Spinal cord (tissue), 9 donors: ENCODE measurements at regions not wholly inside any gene's neighbourhood (a gene's known extent, or its start where the extent isn't known, plus 50 kb on each side); places are given as distances from the start of the nearest gene placed in this dataset.

Experiments used
- DNase-seq, 6 donors: peaks; one replicate each; pipeline versions ENCODE4 v3.0.0 to v3.0.0-alpha.2; 2013 to 2015; ENCODE audit warnings: low spot score in 6 of 6, low read depth in 4 of 6
- H3K27ac ChIP-seq: one replicate; pipeline ENCODE4 v1.5.1; 2013; ENCODE audit warnings: low read depth, low read length, control low read depth
- H3K27me3 ChIP-seq: one replicate; pipeline ENCODE4 v1.6.1; 2013; ENCODE audit warnings: low read length; ENCODE audit not compliant: control insufficient read depth, insufficient read depth
- H3K36me3 ChIP-seq: one replicate; pipeline ENCODE4 v1.6.1; 2013; ENCODE audit warnings: low read length; ENCODE audit not compliant: control insufficient read depth, insufficient read depth
- H3K4me1 ChIP-seq: one replicate; pipeline ENCODE4 v1.6.1; 2013; ENCODE audit warnings: low read length; ENCODE audit not compliant: control insufficient read depth, insufficient read depth
- H3K4me3 ChIP-seq: one replicate; pipeline ENCODE4 v1.5.1; 2013; ENCODE audit warnings: low read depth, low read length, control low read depth
- H3K9me3 ChIP-seq: one replicate; pipeline ENCODE4 v1.6.1; 2013; ENCODE audit warnings: low read length; ENCODE audit not compliant: control insufficient read depth, insufficient read depth
- WGBS: methylation state at CpG from one replicate; pipeline ENCODE4 v1.1.5; 2013; ENCODE audit warnings: missing lambda C conversion rate; ENCODE audit not compliant: insufficient coverage; 5-methylcytosine and 5-hydroxymethylcytosine counted together
- donor health status: healthy.

GRCh38 chr10:29860166-29860565 is 199.2 kb downstream of the JCAD start:
- Histone ChIP-seq H3K36me3 (no peaks in the 10 kb centered on the region), H3K9me3 (no peaks in the 10 kb centered on the region), H3K27me3 (no peaks in the 10 kb centered on the region), H3K4me1 (peaks cover 6% of the 10 kb centered on the region), H3K27ac (no peak overlapping the region), H3K4me3 (no peak overlapping the region)
- DNase-seq = peak in 1 of 6 donors; percentile 16
- 100% methylated on average over 1 of the region's 9 CpGs for WGBS

- H3K9me3 ChIP-seq = no peaks in the 10 kb centered on the region
- H3K27ac ChIP-seq = no peak overlapping the region
- H3K27me3 ChIP-seq = no peaks in the 10 kb centered on the region
- no peak overlapping the region for H3K4me3 ChIP-seq
- no peak for DNase-seq
- WGBS = 76% methylated on average over 2 of the region's 6 CpGs
- peaks cover 6% of the 10 kb centered on the region for H3K4me1 ChIP-seq
- no peaks in the 10 kb centered on the region for H3K36me3 ChIP-seq
Measured at GRCh38 chr10:29859521-29860130, 199.8 kb downstream of the JCAD start.

- 55% methylated on average over 2 of the region's 3 CpGs for WGBS
Measured at GRCh38 chr10:29858702-29859267, 200.6 kb downstream of the JCAD start.

GRCh38 chr10:29857843-29858701 is 201.3 kb downstream of the JCAD start:
- Histone ChIP-seq H3K36me3 (no peaks in the 10 kb centered on the region), H3K4me1 (peaks cover 6% of the 10 kb centered on the region), H3K9me3 (no peaks in the 10 kb centered on the region), H3K27me3 (no peaks in the 10 kb centered on the region), H3K27ac (peak overlapping the region; percentile 61), H3K4me3 (no peak overlapping the region)
- WGBS = 24% methylated on average over 9 of the region's 11 CpGs
- peak in 2 of 6 donors; percentile 64 to 66 for DNase-seq

More at GRCh38 chr10:29858702-29859267, 200.6 kb downstream of the JCAD start:
- H3K4me3 ChIP-seq = no peak overlapping the region
- no peaks in the 10 kb centered on the region for H3K36me3 ChIP-seq
- H3K27me3 ChIP-seq = no peaks in the 10 kb centered on the region
- H3K9me3 ChIP-seq = no peaks in the 10 kb centered on the region
- H3K27ac ChIP-seq = peak overlapping the region; percentile 61
- no peak for DNase-seq
- H3K4me1 ChIP-seq = peaks cover 6% of the 10 kb centered on the region

- Histone ChIP-seq H3K4me3 (no peak overlapping the region), H3K9me3 (no peaks in the 10 kb centered on the region), H3K27me3 (no peaks in the 10 kb centered on the region), H3K27ac (no peak overlapping the region), H3K4me1 (peaks cover 6% of the 10 kb centered on the region), H3K36me3 (no peaks in the 10 kb centered on the region)
- WGBS = no CpG with 5 or more reads among the region's 3 CpGs
- no peak for DNase-seq
Measured at GRCh38 chr10:29856295-29856694, 203.1 kb downstream of the JCAD start.

GRCh38 chr10:29853913-29854312 is 205.5 kb downstream of the JCAD start:
- WGBS = 97% methylated on average over 2 of the region's 4 CpGs

GRCh38 chr10:29851241-29851640 is 208.1 kb downstream of the JCAD start:
- Histone ChIP-seq H3K27me3 (no peaks in the 10 kb centered on the region), H3K9me3 (no peaks in the 10 kb centered on the region), H3K36me3 (no peaks in the 10 kb centered on the region), H3K27ac (no peak overlapping the region), H3K4me1 (no peaks in the 10 kb centered on the region), H3K4me3 (no peak overlapping the region)
- no peak for DNase-seq
- WGBS = 80% methylated on average over 5 of the region's 5 CpGs

More at GRCh38 chr10:29853913-29854312, 205.5 kb downstream of the JCAD start:
- no peaks in the 10 kb centered on the region for H3K9me3 ChIP-seq
- H3K27ac ChIP-seq = no peak overlapping the region
- H3K36me3 ChIP-seq = no peaks in the 10 kb centered on the region
- no peak overlapping the region for H3K4me3 ChIP-seq
- no peak for DNase-seq
- no peaks in the 10 kb centered on the region for H3K27me3 ChIP-seq
- H3K4me1 ChIP-seq = peaks cover 6% of the 10 kb centered on the region

GRCh38 chr10:29850371-29850770 is 209.0 kb downstream of the JCAD start:
- Histone ChIP-seq H3K4me3 (no peak overlapping the region), H3K9me3 (no peaks in the 10 kb centered on the region), H3K4me1 (no peaks in the 10 kb centered on the region), H3K27ac (peak overlapping the region; percentile 37), H3K36me3 (no peaks in the 10 kb centered on the region), H3K27me3 (no peaks in the 10 kb centered on the region)
- no CpG with 5 or more reads among the region's 3 CpGs for WGBS
- no peak for DNase-seq

- no peak for DNase-seq
- Histone ChIP-seq H3K9me3 (no peaks in the 10 kb centered on the region), H3K36me3 (no peaks in the 10 kb centered on the region), H3K27me3 (no peaks in the 10 kb centered on the region), H3K4me1 (no peaks in the 10 kb centered on the region), H3K4me3 (no peak overlapping the region), H3K27ac (peak overlapping the region; percentile 74)
- no CpG with 5 or more reads among the region's 3 CpGs for WGBS
Measured at GRCh38 chr10:29849886-29850285, 209.5 kb downstream of the JCAD start.
